H1 (cell line): ENCODE measurements at regions not wholly inside any gene's neighbourhood (a gene's known extent, or its start where the extent isn't known, plus 50 kb on each side); places are given as distances from the start of the nearest gene placed in this dataset.

Experiments used
- CTCF ChIA-PET: fragments of 300-600 bp; sonication (Branson Sonifier 250); formaldehyde crosslinking; loops from one replicate; lab custom pipeline; 2021; ENCODE audit not compliant: partially characterized antibody; lab: Charles Lee
- POLR2A ChIA-PET: fragments of 300-600 bp; sonication (Branson Sonifier 250); formaldehyde crosslinking; loops from one replicate; lab custom pipeline; 2021; ENCODE audit warnings: inconsistent platforms; ENCODE audit not compliant: partially characterized antibody; lab: Charles Lee
- DNase-seq, 2 experiments: peaks; one replicate each; pipeline versions ENCODE4 v3.0.0 to v3.0.0-alpha.2; 2010 to 2022; ENCODE audit warnings: low spot score in 2 of 2, low read depth in 1 of 2, mixed read lengths in 1 of 2
- FAIRE-seq: peaks from 2 replicates; lab custom pipeline; 2011; peaks lifted over from hg19 to GRCh38; lab: Jason Lieb, UNC
- H2AFZ ChIP-seq: 2 replicates; pipeline ENCODE4 v1.8.1; 2012; ENCODE audit warnings: low read length, inconsistent platforms
- H2AK5ac ChIP-seq: 2 replicates; pipeline ENCODE4 v1.6.1; 2013; ENCODE audit warnings: low read depth, low read length
- H2BK120ac ChIP-seq: replicated peaks from 2 replicates; pipeline ENCODE3; 2013; ENCODE audit warnings: low read depth, low read length, inconsistent platforms
- H2BK12ac ChIP-seq: 2 replicates; pipeline ENCODE4 v1.6.1; 2013; ENCODE audit warnings: low read depth, low read length
- H2BK15ac ChIP-seq: 2 replicates; pipeline ENCODE4 v1.6.1; 2013; ENCODE audit warnings: low read length
- H2BK20ac ChIP-seq: 2 replicates; pipeline ENCODE4 v1.6.1; 2013; ENCODE audit warnings: low read length
- H2BK5ac ChIP-seq: 2 replicates; pipeline ENCODE4 v1.6.1; 2013; ENCODE audit warnings: low read depth, low read length
- H3K14ac ChIP-seq: 2 replicates; pipeline ENCODE4 v1.6.1; 2013; ENCODE audit warnings: inconsistent platforms; ENCODE audit not compliant: insufficient read length
- H3K18ac ChIP-seq: 2 replicates; pipeline ENCODE4 v1.6.1; 2013; ENCODE audit warnings: low read length; ENCODE audit errors: extremely low read depth
- H3K23ac ChIP-seq: 2 replicates; pipeline ENCODE4 v1.6.1; 2013; ENCODE audit warnings: inconsistent platforms; ENCODE audit not compliant: insufficient read length
- H3K23me2 ChIP-seq: 2 replicates; pipeline ENCODE4 v1.6.1; 2013; ENCODE audit warnings: low read depth, low read length
- H3K27ac ChIP-seq: 2 replicates; pipeline ENCODE4 v1.6.1; 2011; ENCODE audit warnings: low read depth, low read length, inconsistent platforms
- H3K27me3 ChIP-seq, 4 experiments: replicated peaks in 1 of 4; 1 replicate in 1 of 4; 2 replicates in 3 of 4; pipeline versions ENCODE4 v1.6.1 to v1.8.1; 2011 to 2013; ENCODE audit warnings: low read length in 3 of 4, mild to moderate bottlenecking in 3 of 4, inconsistent platforms in 2 of 4, mixed read lengths in 2 of 4, moderate library complexity in 1 of 4; ENCODE audit not compliant: control insufficient read depth in 3 of 4, insufficient read depth in 3 of 4; ENCODE audit errors: extremely low read depth in 1 of 4
- H3K36me3 ChIP-seq, 4 experiments: 2 replicates each; pipeline versions ENCODE4 v1.6.1 to v1.8.1; 2011 to 2013; ENCODE audit warnings: mild to moderate bottlenecking in 4 of 4, low read length in 3 of 4, moderate library complexity in 2 of 4, control low read depth in 1 of 4, inconsistent platforms in 1 of 4; ENCODE audit not compliant: insufficient read depth in 4 of 4, control insufficient read depth in 2 of 4
- H3K4ac ChIP-seq: replicated peaks from 2 replicates; pipeline ENCODE3; 2013; ENCODE audit warnings: low read length, low read depth, mixed read lengths, inconsistent platforms; ENCODE audit not compliant: insufficient read length
- H3K4me1 ChIP-seq, 4 experiments: replicated peaks in 1 of 4; 1 replicate in 1 of 4; 2 replicates in 3 of 4; pipeline versions ENCODE4 v1.6.1 to v1.8.1; 2011 to 2013; ENCODE audit warnings: low read length in 3 of 4, inconsistent platforms in 2 of 4, mixed read lengths in 1 of 4; ENCODE audit not compliant: insufficient read depth in 4 of 4, control insufficient read depth in 3 of 4
- H3K4me2 ChIP-seq, 2 experiments: 2 replicates each; pipeline versions ENCODE4 v1.6.1 to v1.8.1; 2011 to 2013; ENCODE audit warnings: low read depth in 2 of 2, low read length in 2 of 2, control low read depth in 1 of 2, inconsistent platforms in 1 of 2, mild to moderate bottlenecking in 1 of 2; ENCODE audit not compliant: insufficient read depth in 1 of 2
- H3K4me3 ChIP-seq, 4 experiments: fragments of 200-600, 300-600 bp in 1 of 4; sonication (generic), shearing (Covaris generic), sonication (Bioruptor Twin) in 1 of 4; 2 replicates each; pipeline versions ENCODE4 v1.5.1 to v1.8.1; 2011 to 2016; ENCODE audit warnings: low read length in 4 of 4, low read depth in 3 of 4, control low read depth in 2 of 4, inconsistent platforms in 2 of 4, mild to moderate bottlenecking in 2 of 4, mixed read lengths in 1 of 4, moderate library complexity in 1 of 4; ENCODE audit not compliant: insufficient read depth in 2 of 4; ENCODE audit errors: extremely low read depth in 1 of 4
- H3K56ac ChIP-seq: replicated peaks from 2 replicates; pipeline ENCODE3; 2013; ENCODE audit warnings: low read depth, mild to moderate bottlenecking, mixed read lengths, low read length, inconsistent platforms; ENCODE audit not compliant: insufficient read length
- H3K79me1 ChIP-seq: 2 replicates; pipeline ENCODE4 v1.6.1; 2013; ENCODE audit warnings: low read depth, low read length, control low read depth
- H3K79me2 ChIP-seq, 2 experiments: 2 replicates each; pipeline versions ENCODE4 v1.6.1 to v1.8.1; 2012 to 2013; ENCODE audit warnings: low read length in 2 of 2, mild to moderate bottlenecking in 2 of 2, inconsistent platforms in 1 of 2; ENCODE audit not compliant: insufficient read depth in 2 of 2, control insufficient read depth in 1 of 2
- H3K9ac ChIP-seq, 4 experiments: replicated peaks in 1 of 4; 1 replicate in 1 of 4; 2 replicates in 3 of 4; pipeline versions ENCODE4 v1.6.1 to v1.8.1; 2011 to 2013; ENCODE audit warnings: low read depth in 3 of 4, low read length in 3 of 4, control low read depth in 2 of 4, mild to moderate bottlenecking in 2 of 4, moderate library complexity in 2 of 4, inconsistent platforms in 1 of 4; ENCODE audit errors: extremely low read depth in 1 of 4
- H3K9me3 ChIP-seq, 2 experiments: 2 replicates each; pipeline versions ENCODE4 v1.6.1 to v1.8.1; 2012 to 2013; ENCODE audit warnings: mild to moderate bottlenecking in 2 of 2, moderate library complexity in 2 of 2, control low read depth in 1 of 2, inconsistent platforms in 1 of 2, low read depth in 1 of 2, low read length in 1 of 2, mixed read lengths in 1 of 2; ENCODE audit not compliant: insufficient read depth in 2 of 2
- H4K20me1 ChIP-seq, 2 experiments: replicated peaks in 1 of 2; 2 replicates each; pipeline versions ENCODE3 to v1.8.1; 2011 to 2013; ENCODE audit warnings: inconsistent platforms in 2 of 2, low read length in 2 of 2, mild to moderate bottlenecking in 1 of 2; ENCODE audit not compliant: insufficient read depth in 2 of 2, control insufficient read depth in 1 of 2
- H4K5ac ChIP-seq: 2 replicates; pipeline ENCODE4 v1.6.1; 2013; ENCODE audit warnings: low read length, low read depth, mixed read lengths, inconsistent platforms; ENCODE audit not compliant: insufficient read length
- H4K8ac ChIP-seq: 2 replicates; pipeline ENCODE4 v1.8.0; 2013; ENCODE audit warnings: mild to moderate bottlenecking, moderate library complexity, low read length, inconsistent platforms; ENCODE audit not compliant: insufficient read depth; ENCODE audit errors: extremely low read depth
- H4K91ac ChIP-seq: replicated peaks from 2 replicates; pipeline ENCODE3; 2013; ENCODE audit warnings: low read length, mixed read lengths, inconsistent platforms; ENCODE audit not compliant: insufficient read length
- GTF2F1 ChIP-seq: IDR thresholded peaks from 2 replicates; pipeline ENCODE4 v1.6.1; 2012; ENCODE audit warnings: low read depth, low read length, improper control_type of control experiment, borderline replicate concordance
- TCF12 ChIP-seq: IDR thresholded peaks from 2 replicates; pipeline ENCODE4 v1.6.1; 2011; ENCODE audit warnings: low read depth, mild to moderate bottlenecking, low read length
- WGBS, 2 experiments: shearing (Covaris generic) in 1 of 2; methylation state at CpG; one replicate each; pipeline versions ENCODE4 v1.1.6 to v1.1.7; 2013 to 2015; ENCODE audit warnings: low lambda C conversion rate in 2 of 2, mixed read lengths in 2 of 2, inconsistent platforms in 1 of 2, low coverage in 1 of 2, missing lambda C conversion rate in 1 of 2; ENCODE audit not compliant: insufficient replicate concordance in 2 of 2, insufficient coverage in 1 of 2, insufficient read length in 1 of 2; ENCODE audit errors: extremely low coverage in 1 of 2, missing lambda C conversion rate in 1 of 2; 5-methylcytosine and 5-hydroxymethylcytosine counted together
- TF ChIP-seq, protein P1 (sequence below): IDR thresholded peaks from 2 replicates; pipeline ENCODE4 v1.6.1; 2012; ENCODE audit warnings: low read length, inconsistent platforms

DNA sequence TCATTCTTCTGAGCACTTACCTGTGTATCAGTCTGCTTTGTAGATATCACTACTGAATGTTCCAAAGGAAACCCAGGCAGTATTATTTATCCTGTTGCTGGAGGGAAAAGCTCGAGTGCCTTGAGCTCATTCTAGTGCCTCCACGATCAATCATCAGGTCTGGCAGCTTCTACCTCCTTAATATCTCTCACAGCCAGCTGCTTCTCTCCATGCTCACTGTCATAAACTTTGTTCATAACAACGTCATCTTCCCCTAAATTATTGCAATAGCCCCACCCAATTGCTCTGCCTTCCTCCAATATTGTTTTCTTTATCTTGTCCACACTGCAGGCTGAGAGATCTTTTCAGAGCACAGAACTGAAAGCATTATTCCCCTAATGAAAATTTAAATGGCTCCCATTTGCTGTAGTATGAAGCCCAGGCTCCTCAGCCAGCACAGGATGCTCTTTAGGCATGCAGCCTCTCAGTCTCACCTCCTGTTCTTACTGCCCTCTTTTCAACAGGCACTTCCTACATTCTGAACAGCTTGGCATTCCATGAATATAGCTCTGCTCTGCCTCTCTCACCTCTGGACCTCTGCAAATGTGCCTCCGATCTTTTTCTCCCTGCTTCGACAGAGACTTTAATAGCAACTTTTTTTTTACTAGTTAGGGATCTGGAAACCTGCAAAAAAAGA, 504.2 kb upstream of the IGFBP7 start:
- H3K36me3 ChIP-seq = no peaks in the 10 kb centered on the region
- no peaks in the 10 kb centered on the region for H3K79me2 ChIP-seq
- no peaks in the 10 kb centered on the region for H3K9me3 ChIP-seq
- H3K23ac ChIP-seq = no peak overlapping the region
- ChIA-PET CTCF (interaction anchor here (0.5 to 1.1 kb wide), 2 partner anchors 21 to 611 kb away, joined by 3 read pairs; no protein-coding TSS in a partner anchor), POLR2A (no interaction called here)
- H3K27me3 ChIP-seq = no peaks in the 10 kb centered on the region
- no peak overlapping the region for H2BK15ac ChIP-seq
- no peak overlapping the region for H3K27ac ChIP-seq
- no peak overlapping the region for H2BK20ac ChIP-seq
- H3K14ac ChIP-seq = no peak overlapping the region
- H2BK120ac ChIP-seq = no peak overlapping the region
- 89% methylated on average over 5 of the region's 5 CpGs; no CpG with 5 or more reads in 1 of the 2 experiments for WGBS, 2 experiments
- H3K79me1 ChIP-seq = no peaks in the 10 kb centered on the region
- H3K9ac ChIP-seq = no peak overlapping the region
- H3K18ac ChIP-seq = no peak overlapping the region
- no peak overlapping the region for H4K8ac ChIP-seq
- H4K91ac ChIP-seq = no peak overlapping the region
- H2BK5ac ChIP-seq = no peak overlapping the region
- H4K5ac ChIP-seq = no peak overlapping the region
- H2AK5ac ChIP-seq = 0 out of 2 replicates have a peak overlapping the region, but pooled peaks have one; percentile 8
- H3K4me3 ChIP-seq = no peak overlapping the region
- H2BK12ac ChIP-seq = no peak overlapping the region
- no peak overlapping the region for H3K4me2 ChIP-seq
- H3K56ac ChIP-seq = no peak overlapping the region
- H3K4me1 ChIP-seq = no peaks in the 10 kb centered on the region; a peak in 2 of 7 replicates
- no peaks in the 10 kb centered on the region for H3K23me2 ChIP-seq
- no peak for TF ChIP-seq GTF2F1
- TF ChIP-seq, protein P1, sequence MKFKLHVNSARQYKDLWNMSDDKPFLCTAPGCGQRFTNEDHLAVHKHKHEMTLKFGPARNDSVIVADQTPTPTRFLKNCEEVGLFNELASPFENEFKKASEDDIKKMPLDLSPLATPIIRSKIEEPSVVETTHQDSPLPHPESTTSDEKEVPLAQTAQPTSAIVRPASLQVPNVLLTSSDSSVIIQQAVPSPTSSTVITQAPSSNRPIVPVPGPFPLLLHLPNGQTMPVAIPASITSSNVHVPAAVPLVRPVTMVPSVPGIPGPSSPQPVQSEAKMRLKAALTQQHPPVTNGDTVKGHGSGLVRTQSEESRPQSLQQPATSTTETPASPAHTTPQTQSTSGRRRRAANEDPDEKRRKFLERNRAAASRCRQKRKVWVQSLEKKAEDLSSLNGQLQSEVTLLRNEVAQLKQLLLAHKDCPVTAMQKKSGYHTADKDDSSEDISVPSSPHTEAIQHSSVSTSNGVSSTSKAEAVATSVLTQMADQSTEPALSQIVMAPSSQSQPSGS = no peak
- no peak for TF ChIP-seq TCF12
- H3K4ac ChIP-seq = no peak overlapping the region
- no peaks in the 10 kb centered on the region for H4K20me1 ChIP-seq
- DNase-seq (no peak), FAIRE-seq (no peak)
- peak overlapping the region; percentile 90; the same call in 1 of the 2 replicates for H2AFZ ChIP-seq
